Umbilical cord (tissue), 1 donor: ENCODE measurements at regions not wholly inside any gene's neighbourhood (a gene's known extent, or its start where the extent isn't known, plus 50 kb on each side); places are given as distances from the start of the nearest gene placed in this dataset.
A peak's percentile ranks its signal among the peaks of the same experiment; 100 is the strongest.

ENCODE experiments used
- DNase-seq: peaks from one replicate; pipeline ENCODE4 v3.0.0-alpha.2; 2015; ENCODE audit warnings: low spot score

DNA sequence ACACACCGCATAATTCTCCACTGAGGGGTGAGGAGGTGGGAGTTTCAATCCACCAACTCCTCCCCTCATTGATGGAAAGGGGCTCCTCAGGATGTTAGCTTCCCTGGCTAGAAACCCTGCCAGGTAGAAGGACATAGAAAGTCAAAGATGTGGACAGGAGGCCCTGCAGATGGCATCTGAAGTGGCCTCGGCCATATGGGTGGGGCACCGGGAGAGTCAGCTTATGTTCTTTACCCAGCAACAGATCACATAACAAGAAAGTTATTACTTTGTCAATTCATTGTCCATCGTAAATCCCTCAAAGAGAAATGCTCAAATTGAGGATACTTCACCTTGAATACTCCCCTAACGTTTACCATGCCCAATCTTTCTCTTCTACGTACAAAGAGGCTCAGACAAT is 97.3 kb upstream of the ARHGEF3 start:
- no peak for DNase-seq

DNA sequence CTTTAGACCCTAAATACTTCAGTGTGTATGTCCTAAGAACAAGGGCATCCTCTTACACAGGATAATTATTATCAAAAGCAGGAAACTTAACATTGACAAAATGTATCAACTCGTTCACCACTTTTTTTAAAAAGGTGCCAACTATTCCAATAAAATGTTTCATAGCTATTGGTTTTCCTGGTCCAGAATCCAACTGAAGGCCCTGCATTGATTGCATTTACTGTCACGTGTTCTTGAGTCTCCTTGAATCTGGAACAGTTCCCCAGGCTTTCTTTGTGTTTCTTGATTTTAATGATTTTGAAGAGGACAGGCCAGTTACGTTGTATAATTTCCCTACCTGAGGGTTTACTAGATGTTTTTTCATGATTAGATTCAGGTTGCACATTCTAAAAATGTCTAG is 94.6 kb upstream of the ARHGEF3 start:
- DNase-seq, result no peak

DNA sequence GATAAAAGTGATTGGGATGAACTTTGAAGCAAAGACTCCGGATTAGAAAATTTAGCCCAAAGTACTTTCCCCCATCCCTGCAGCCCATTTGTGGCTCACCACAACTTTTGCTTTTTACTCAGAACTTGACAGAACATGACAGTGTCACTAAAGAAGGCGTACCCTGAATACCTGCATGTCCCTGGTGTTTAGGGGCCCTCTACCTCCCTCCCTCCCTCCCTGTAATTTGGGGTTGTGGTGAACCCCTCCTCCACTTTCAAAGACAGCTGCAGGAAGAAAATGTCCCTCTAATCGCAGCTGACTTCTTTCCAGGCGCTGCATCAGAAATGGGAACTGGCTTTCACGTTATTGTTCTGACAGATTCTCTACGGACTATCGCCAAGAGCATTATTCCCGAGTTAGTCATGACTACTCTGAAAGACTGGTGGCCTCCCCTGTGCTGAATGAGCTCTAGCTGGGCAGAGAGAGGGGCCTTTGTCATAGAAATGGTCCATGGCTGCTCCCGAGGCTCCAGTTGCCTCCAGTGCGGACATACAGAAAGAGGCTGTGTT is 93.2 kb upstream of the ARHGEF3 start:
- DNase-seq, result peak; percentile 89

GRCh38 chr3:56890448-56891091 is 88.8 kb upstream of the ARHGEF3 start:
- DNase-seq, result peak; percentile 93

DNA sequence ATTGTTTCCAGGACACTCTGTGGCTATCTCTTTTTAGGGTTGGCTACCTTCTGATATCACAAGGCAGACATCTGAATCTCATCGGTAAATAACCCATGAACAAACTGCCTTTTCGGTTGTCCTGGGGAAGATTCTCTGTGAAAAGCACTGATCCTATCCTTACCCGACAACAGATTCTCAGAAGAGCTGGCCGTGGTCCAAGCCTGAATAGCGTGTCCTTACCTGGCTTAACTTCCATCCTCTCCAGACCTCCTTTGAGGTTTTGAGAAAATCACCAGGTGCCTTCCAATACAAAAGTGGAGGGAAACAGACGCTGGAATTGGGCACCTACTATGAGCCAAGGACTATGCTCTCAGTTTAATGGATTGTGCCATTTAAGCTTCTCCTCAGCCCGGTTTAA is 87.4 kb upstream of the ARHGEF3 start:
- peak; percentile 65 for DNase-seq

DNA sequence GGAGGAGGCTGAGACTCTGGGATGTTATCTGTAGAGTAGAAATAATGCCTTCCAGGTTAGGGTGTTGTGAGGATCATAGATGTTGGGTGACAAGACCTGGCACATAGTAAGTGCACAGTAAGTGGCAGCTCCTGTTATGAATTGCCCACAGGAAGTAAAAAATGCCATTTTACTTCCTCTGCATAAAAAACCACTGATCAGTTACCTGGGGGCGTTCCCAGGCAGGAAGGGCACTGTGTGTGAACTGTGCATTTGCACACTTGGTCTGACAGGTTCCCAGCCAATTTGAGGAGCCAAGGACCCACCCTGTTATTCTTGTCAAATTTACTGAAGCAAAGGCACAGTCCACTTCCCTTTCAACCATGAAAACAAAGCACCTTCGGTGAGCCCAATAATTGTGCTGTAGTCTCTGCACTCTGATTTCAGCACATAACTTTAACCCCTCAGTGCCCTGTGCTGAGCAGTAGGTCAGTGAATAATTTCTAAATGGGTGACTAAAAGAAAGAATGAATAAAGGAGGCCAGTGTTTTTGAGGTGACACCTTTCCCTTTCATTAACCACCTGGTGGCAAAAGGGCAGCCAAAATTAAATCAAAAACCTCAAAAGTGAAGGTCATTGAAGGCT is 85.8 kb upstream of the ARHGEF3 start:
- DNase-seq, result no peak

GRCh38 chr3:56886314-56886713 is 84.6 kb upstream of the ARHGEF3 start:
- DNase-seq, result peak; percentile 77

DNA sequence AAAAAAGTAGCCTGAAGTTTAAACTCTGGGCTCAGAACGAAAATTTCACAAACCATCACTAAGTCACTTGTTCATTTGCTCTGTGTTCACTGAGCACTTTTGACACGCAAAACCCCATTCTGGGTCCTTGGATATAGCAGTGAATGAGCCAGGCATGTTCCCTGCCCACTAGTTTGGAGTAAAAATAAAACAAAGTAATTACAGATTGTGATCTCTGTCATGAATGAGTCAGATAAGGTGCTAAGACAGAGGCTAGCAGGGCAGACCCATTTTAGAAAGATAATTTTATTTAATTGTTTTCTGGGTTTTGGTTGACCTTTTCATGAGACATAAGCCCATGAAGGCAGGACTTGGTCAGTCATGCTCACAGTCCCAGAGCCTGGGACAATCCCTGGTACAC is 84.1 kb upstream of the ARHGEF3 start:
- no peak for DNase-seq

GRCh38 chr3:56885453-56885852 is 83.7 kb upstream of the ARHGEF3 start:
- no peak for DNase-seq

GRCh38 chr3:56884387-56884786 is 82.6 kb upstream of the ARHGEF3 start:
- no peak for DNase-seq

GRCh38 chr3:56883828-56884227 is 82.1 kb upstream of the ARHGEF3 start:
- no peak for DNase-seq

GRCh38 chr3:56882896-56883295 is 81.1 kb upstream of the ARHGEF3 start:
- DNase-seq, result peak; percentile 65

- no peak for DNase-seq
Observed at GRCh38 chr3:56881841-56882240, 80.1 kb upstream of the ARHGEF3 start.

DNA sequence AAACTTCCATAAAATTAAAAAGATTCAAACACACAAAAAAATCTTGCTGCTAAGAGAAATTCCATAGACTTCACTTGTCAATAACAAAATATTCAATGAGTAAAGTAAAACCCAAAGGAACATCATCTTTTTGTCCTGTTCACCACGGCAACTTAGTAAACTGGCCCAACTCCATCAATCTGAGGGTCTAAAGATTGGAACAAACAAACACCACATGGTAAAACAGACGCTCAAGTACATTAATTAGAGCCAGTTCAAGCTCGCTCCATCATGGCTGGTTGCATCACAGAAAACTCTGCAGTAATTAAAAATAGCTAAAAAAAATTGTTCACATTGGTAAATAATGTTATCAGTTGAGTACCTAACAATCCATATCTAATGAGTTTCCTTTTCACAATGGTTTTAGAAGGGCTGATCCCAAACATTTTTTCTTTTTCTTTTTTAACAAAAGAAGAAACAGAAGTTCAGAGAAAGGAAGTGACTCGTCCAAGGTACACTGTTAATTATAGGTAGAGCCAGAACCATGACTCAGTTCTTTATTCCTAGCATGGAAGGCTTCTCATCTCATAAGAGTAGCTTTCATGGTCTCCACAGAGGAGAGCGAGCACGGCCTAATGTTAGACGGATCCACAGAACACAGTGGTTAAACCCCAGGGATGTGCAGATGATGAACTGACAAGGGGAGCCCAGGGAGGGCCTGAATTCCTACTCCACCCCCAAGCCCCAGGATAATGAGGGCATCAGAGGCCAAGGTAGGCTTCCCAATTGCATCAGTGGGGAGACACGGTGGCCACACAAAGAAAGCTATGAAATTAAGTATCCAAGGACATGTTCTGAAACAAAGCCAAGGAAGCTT is 79.2 kb upstream of the ARHGEF3 start:
- DNase-seq, result no peak

GRCh38 chr3:56879436-56880215 is 77.9 kb upstream of the ARHGEF3 start:
- peak; percentile 60 for DNase-seq

- peak; percentile 72 for DNase-seq
Observed at GRCh38 chr3:56878074-56878473, 76.3 kb upstream of the ARHGEF3 start.

GRCh38 chr3:56876916-56877315 is 75.2 kb upstream of the ARHGEF3 start:
- peak; percentile 84 for DNase-seq

- DNase-seq, result peak; percentile 85
Observed at GRCh38 chr3:56874269-56874668, 72.5 kb upstream of the ARHGEF3 start.

DNA sequence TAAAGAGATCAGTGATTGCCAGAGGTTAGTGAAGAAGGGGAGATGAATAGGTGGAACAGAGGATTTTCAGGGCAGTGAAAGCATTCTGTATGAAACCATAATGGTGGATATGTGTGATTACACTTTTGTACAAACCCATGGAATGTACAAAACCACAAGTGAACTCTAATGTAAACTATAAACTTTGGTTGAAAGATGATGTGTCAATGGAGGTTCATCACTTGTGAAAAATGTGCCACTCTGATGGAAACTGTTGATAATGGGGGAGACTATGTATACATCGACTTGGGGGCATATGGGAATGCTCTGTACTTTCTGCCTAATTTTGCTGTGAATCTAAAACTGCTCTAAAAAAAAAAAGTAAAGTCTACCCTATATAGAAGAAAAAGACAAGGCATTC is 68.7 kb upstream of the ARHGEF3 start:
- no peak for DNase-seq

DNA sequence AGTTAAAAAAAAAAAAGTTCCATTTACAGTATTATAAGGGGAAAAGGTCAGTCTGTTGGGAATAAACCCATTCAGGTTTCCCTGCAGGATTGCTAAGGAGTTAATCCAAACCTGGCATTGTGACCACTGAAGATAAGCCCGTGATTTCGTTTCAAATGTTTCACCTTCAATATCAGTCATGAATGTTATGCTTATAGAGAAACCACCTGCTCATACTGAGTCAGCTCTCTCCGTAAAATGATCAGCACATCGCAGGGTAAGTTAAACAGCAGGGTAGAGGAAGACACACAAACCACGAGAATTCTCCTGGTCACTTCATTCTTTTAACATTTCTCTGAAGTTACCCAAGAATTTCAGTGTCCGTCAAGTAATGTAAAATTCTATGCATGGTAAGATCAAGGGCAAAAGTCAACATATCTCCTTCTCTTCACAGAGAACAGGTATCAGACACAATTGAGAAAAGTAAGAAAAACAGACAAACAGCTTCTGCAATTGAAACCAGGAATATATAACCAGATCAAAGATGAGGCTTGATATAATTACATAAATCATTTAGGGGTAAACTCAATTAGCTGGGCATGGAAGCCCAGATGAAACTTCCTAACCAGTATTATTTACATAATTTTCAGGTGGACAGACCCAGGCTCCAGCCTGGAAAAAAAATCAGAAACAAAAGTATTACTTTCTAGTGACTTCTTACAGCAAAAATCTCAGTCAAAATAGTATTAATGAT is 67.6 kb upstream of the ARHGEF3 start:
- no peak for DNase-seq

DNA sequence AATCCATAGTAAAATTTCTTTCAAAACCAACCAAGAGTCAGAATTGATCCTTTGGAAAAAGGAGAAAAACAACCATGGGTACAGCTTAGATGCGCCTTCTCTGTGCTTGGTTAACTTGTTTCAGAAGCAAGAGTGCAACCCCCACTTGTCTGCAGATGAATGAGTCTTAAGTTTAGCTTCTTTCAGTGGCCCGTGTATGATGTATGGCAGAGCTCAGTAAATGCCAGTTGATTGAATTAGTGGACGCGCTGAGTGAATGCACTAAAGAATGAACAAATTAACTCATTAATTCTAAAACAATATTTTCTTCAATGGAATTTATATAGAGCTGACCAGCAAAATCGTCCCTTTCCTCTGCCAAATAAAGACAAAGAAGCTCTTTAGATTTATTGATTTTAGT is 67.0 kb upstream of the ARHGEF3 start:
- no peak for DNase-seq
